GM20000 (cell line): ENCODE measurements at regions not wholly inside any gene's neighbourhood (a gene's known extent, or its start where the extent isn't known, plus 50 kb on each side); places are given as distances from the start of the nearest gene placed in this dataset.

Source experiments
- DNase-seq: peaks from one replicate; pipeline ENCODE4 v3.0.0; 2012; ENCODE audit warnings: low spot score
- TF ChIP-seq, protein P1 (sequence below): IDR thresholded peaks from 2 replicates; pipeline ENCODE4 v1.5.1; 2012; ENCODE audit warnings: mild to moderate bottlenecking, control low read depth; ENCODE audit errors: extremely low read depth, missing control alignments

DNA sequence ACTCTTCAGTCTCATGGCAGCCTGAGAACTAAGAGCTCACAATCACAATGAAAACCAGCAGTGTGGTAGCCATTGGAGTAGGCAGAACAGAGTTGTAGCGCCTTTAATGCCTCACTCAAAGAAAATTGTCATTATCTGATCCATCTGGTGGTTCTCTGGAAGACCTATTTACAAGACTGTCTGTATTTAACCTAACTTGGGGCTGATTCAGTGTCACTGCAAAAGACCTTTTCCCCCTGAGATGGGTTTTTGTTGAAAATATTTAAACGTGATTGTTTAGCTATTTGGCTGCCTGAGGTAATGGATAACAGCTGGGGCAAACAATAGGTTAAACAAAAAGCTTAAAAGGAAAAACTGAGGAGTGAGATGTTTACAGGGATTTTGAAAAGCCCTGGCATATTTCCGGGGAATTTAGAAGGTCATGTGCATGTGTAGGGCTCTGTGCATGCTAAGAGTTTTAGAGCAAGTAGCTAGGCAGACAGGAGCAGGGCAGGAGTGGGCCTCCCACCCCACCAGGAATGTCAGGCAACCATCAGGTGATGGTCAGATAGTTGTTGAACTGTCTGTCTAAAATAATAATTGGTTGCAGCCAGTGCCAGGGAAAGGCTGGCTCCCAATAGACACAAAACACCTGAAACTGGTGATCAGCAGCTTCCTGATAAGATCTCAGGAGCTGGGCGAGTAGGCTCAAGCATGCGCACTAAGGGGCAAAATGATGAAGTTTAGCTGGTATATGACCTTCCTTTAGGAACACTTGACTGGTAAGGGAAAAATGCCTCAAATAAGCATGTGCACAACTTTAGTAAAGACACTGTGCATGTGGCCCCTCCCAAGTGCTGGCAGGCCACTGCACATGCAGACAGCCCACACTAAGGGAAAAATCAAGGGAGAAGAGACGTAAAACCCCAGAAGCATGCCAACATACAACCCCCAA is 70.8 kb upstream of the AKIRIN2 start:
- TF ChIP-seq, protein P1, sequence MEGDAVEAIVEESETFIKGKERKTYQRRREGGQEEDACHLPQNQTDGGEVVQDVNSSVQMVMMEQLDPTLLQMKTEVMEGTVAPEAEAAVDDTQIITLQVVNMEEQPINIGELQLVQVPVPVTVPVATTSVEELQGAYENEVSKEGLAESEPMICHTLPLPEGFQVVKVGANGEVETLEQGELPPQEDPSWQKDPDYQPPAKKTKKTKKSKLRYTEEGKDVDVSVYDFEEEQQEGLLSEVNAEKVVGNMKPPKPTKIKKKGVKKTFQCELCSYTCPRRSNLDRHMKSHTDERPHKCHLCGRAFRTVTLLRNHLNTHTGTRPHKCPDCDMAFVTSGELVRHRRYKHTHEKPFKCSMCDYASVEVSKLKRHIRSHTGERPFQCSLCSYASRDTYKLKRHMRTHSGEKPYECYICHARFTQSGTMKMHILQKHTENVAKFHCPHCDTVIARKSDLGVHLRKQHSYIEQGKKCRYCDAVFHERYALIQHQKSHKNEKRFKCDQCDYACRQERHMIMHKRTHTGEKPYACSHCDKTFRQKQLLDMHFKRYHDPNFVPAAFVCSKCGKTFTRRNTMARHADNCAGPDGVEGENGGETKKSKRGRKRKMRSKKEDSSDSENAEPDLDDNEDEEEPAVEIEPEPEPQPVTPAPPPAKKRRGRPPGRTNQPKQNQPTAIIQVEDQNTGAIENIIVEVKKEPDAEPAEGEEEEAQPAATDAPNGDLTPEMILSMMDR, result no peak
- no peak for DNase-seq

DNA sequence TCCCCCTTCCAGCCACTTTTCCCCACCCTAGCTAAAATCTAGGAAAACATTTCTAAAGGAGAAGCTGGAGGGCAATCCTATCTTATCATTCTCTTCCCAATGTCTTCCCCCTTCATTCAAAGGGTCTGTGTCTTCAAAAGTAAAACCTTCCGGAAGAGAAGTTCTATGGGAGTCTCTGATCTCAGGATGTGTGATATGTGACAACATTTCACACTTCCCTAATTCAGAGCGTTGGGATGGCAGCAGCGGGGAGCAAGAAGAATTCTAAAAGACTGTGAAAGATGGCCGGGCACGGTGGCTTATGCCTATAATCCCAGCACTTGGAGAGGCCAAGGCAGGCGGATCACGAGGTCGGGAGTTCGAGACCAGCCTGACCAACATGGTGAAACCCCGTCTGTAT is 65.4 kb upstream of the AKIRIN2 start:
- TF ChIP-seq, protein P1, result no peak

DNA sequence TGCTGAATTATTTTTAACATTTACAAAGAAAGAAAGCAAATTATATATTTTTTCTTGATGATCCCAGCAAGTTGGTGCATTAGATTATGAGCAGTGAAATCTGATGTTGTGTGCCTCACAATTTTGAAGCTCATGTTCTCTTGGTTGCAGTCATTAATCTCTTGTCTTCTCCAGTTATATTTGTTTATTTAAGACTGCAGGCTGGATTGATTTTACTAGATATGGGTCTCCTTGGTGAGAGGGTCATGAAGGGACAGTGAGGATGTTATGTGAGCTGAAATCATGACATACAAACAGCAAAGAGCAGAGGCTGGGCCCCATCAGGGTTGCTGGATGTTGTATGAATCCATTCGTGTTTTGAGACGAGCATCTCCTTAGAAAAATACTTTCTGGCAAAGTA is 64.2 kb upstream of the AKIRIN2 start:
- no peak for DNase-seq
- TF ChIP-seq, protein P1, result no peak

More for the DNA sequence above, 65.4 kb upstream of the AKIRIN2 start:
- DNase-seq, result no peak

DNA sequence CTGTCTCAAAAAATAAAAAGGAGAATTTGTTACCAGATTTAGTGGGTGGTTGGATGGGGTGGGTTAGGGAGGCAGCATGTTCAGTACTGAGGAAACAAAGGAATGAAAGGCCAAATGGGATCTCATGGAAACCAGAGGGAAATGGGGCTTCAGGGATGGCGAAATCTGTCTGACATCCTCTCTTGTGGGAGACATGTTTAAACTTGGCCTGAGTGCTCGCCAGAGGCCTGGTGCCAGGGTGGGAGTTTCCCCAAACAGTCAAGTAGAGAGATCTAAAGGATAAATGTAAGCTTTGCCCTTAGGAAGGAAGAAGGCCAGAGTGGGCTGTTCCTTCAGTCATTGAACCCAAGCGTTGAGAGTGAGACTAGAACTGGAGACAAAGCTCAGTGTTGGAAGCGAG is 61.9 kb upstream of the AKIRIN2 start:
- DNase-seq, result no peak
- TF ChIP-seq, protein P1, result no peak

DNA sequence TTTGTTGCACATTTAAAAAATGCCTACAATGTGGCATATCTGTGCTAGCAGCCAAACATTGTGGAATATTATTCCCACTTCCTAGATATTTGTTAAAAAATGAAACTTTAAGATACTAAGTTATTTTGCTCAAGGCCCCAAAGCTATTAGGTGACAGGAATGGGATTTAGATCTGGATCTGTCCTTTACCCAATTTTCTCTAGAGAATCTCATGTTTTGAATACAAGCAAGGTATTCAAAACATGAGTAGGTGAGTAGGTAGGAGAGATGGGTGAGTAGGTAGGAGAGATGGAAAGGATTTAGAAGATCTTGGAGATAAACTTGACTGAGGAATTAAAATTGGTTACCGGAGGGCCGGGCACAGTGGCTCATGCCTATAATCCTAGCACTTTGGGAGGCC is 61.2 kb upstream of the AKIRIN2 start:
- TF ChIP-seq, protein P1, result no peak
- DNase-seq, result no peak

DNA sequence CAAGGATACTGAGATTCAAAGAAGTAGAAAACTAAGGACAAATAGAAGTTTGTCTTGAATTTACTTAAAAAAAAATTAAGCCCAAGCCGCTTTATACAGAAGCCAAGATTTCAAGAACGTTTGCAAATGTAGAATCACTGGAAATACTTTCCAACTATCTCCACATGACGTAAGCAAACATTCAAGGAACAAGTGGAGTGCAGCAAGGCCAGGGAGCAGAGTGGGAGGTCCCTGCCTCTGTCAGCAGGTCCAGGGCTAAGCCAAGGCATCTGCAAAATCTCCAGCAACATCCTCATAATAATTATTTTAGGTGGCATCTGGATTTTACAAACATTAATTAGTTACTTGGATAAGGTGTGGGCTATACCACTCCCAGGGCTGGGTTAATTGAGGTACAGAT is 60.1 kb upstream of the AKIRIN2 start:
- TF ChIP-seq, protein P1, result no peak
- DNase-seq, result no peak

DNA sequence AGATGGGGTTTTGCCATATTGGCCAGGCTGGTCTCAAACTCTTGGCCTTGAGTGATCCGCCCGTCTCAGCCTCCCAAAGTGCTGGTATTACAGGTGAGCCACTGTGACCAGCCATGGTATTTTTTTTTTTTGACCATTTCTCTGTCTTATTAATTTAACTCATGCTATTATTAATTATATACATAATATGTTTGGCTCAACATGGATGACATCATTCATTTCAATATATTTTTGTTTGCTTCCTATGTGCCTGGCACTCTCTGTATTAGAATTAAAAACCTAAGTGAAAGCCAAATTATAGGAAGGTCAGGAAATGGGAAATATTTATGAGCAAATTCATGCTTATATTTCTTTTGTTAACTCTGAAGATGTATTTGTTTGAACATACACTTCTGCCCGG is 55.8 kb upstream of the AKIRIN2 start:
- TF ChIP-seq, protein P1, result no peak
- DNase-seq, result no peak
